H1 (cell line): ENCODE measurements at regions not wholly inside any gene's neighbourhood (a gene's known extent, or its start where the extent isn't known, plus 50 kb on each side); places are given as distances from the start of the nearest gene placed in this dataset.

Experiments used
- CTCF ChIA-PET: fragments of 300-600 bp; sonication (Branson Sonifier 250); formaldehyde crosslinking; loops from one replicate; lab custom pipeline; 2021; ENCODE audit not compliant: partially characterized antibody; lab: Charles Lee
- POLR2A ChIA-PET: fragments of 300-600 bp; sonication (Branson Sonifier 250); formaldehyde crosslinking; loops from one replicate; lab custom pipeline; 2021; ENCODE audit warnings: inconsistent platforms; ENCODE audit not compliant: partially characterized antibody; lab: Charles Lee
- DNase-seq, 2 experiments: peaks; one replicate each; pipeline versions ENCODE4 v3.0.0 to v3.0.0-alpha.2; 2010 to 2022; ENCODE audit warnings: low spot score in 2 of 2, low read depth in 1 of 2, mixed read lengths in 1 of 2
- FAIRE-seq: peaks from 2 replicates; lab custom pipeline; 2011; peaks lifted over from hg19 to GRCh38; lab: Jason Lieb, UNC
- H2AFZ ChIP-seq: 2 replicates; pipeline ENCODE4 v1.8.1; 2012; ENCODE audit warnings: low read length, inconsistent platforms
- H2AK5ac ChIP-seq: 2 replicates; pipeline ENCODE4 v1.6.1; 2013; ENCODE audit warnings: low read depth, low read length
- H2BK120ac ChIP-seq: replicated peaks from 2 replicates; pipeline ENCODE3; 2013; ENCODE audit warnings: low read depth, low read length, inconsistent platforms
- H2BK12ac ChIP-seq: 2 replicates; pipeline ENCODE4 v1.6.1; 2013; ENCODE audit warnings: low read depth, low read length
- H2BK15ac ChIP-seq: 2 replicates; pipeline ENCODE4 v1.6.1; 2013; ENCODE audit warnings: low read length
- H2BK20ac ChIP-seq: 2 replicates; pipeline ENCODE4 v1.6.1; 2013; ENCODE audit warnings: low read length
- H2BK5ac ChIP-seq: 2 replicates; pipeline ENCODE4 v1.6.1; 2013; ENCODE audit warnings: low read depth, low read length
- H3K14ac ChIP-seq: 2 replicates; pipeline ENCODE4 v1.6.1; 2013; ENCODE audit warnings: inconsistent platforms; ENCODE audit not compliant: insufficient read length
- H3K18ac ChIP-seq: 2 replicates; pipeline ENCODE4 v1.6.1; 2013; ENCODE audit warnings: low read length; ENCODE audit errors: extremely low read depth
- H3K23ac ChIP-seq: 2 replicates; pipeline ENCODE4 v1.6.1; 2013; ENCODE audit warnings: inconsistent platforms; ENCODE audit not compliant: insufficient read length
- H3K23me2 ChIP-seq: 2 replicates; pipeline ENCODE4 v1.6.1; 2013; ENCODE audit warnings: low read depth, low read length
- H3K27ac ChIP-seq: 2 replicates; pipeline ENCODE4 v1.6.1; 2011; ENCODE audit warnings: low read depth, low read length, inconsistent platforms
- H3K27me3 ChIP-seq, 4 experiments: replicated peaks in 1 of 4; 1 replicate in 1 of 4; 2 replicates in 3 of 4; pipeline versions ENCODE4 v1.6.1 to v1.8.1; 2011 to 2013; ENCODE audit warnings: low read length in 3 of 4, mild to moderate bottlenecking in 3 of 4, inconsistent platforms in 2 of 4, mixed read lengths in 2 of 4, moderate library complexity in 1 of 4; ENCODE audit not compliant: control insufficient read depth in 3 of 4, insufficient read depth in 3 of 4; ENCODE audit errors: extremely low read depth in 1 of 4
- H3K36me3 ChIP-seq, 4 experiments: 2 replicates each; pipeline versions ENCODE4 v1.6.1 to v1.8.1; 2011 to 2013; ENCODE audit warnings: mild to moderate bottlenecking in 4 of 4, low read length in 3 of 4, moderate library complexity in 2 of 4, control low read depth in 1 of 4, inconsistent platforms in 1 of 4; ENCODE audit not compliant: insufficient read depth in 4 of 4, control insufficient read depth in 2 of 4
- H3K4ac ChIP-seq: replicated peaks from 2 replicates; pipeline ENCODE3; 2013; ENCODE audit warnings: low read length, low read depth, mixed read lengths, inconsistent platforms; ENCODE audit not compliant: insufficient read length
- H3K4me1 ChIP-seq, 4 experiments: replicated peaks in 1 of 4; 1 replicate in 1 of 4; 2 replicates in 3 of 4; pipeline versions ENCODE4 v1.6.1 to v1.8.1; 2011 to 2013; ENCODE audit warnings: low read length in 3 of 4, inconsistent platforms in 2 of 4, mixed read lengths in 1 of 4; ENCODE audit not compliant: insufficient read depth in 4 of 4, control insufficient read depth in 3 of 4
- H3K4me2 ChIP-seq, 2 experiments: 2 replicates each; pipeline versions ENCODE4 v1.6.1 to v1.8.1; 2011 to 2013; ENCODE audit warnings: low read depth in 2 of 2, low read length in 2 of 2, control low read depth in 1 of 2, inconsistent platforms in 1 of 2, mild to moderate bottlenecking in 1 of 2; ENCODE audit not compliant: insufficient read depth in 1 of 2
- H3K4me3 ChIP-seq, 4 experiments: fragments of 200-600, 300-600 bp in 1 of 4; sonication (generic), shearing (Covaris generic), sonication (Bioruptor Twin) in 1 of 4; 2 replicates each; pipeline versions ENCODE4 v1.5.1 to v1.8.1; 2011 to 2016; ENCODE audit warnings: low read length in 4 of 4, low read depth in 3 of 4, control low read depth in 2 of 4, inconsistent platforms in 2 of 4, mild to moderate bottlenecking in 2 of 4, mixed read lengths in 1 of 4, moderate library complexity in 1 of 4; ENCODE audit not compliant: insufficient read depth in 2 of 4; ENCODE audit errors: extremely low read depth in 1 of 4
- H3K56ac ChIP-seq: replicated peaks from 2 replicates; pipeline ENCODE3; 2013; ENCODE audit warnings: low read depth, mild to moderate bottlenecking, mixed read lengths, low read length, inconsistent platforms; ENCODE audit not compliant: insufficient read length
- H3K79me1 ChIP-seq: 2 replicates; pipeline ENCODE4 v1.6.1; 2013; ENCODE audit warnings: low read depth, low read length, control low read depth
- H3K79me2 ChIP-seq, 2 experiments: 2 replicates each; pipeline versions ENCODE4 v1.6.1 to v1.8.1; 2012 to 2013; ENCODE audit warnings: low read length in 2 of 2, mild to moderate bottlenecking in 2 of 2, inconsistent platforms in 1 of 2; ENCODE audit not compliant: insufficient read depth in 2 of 2, control insufficient read depth in 1 of 2
- H3K9ac ChIP-seq, 4 experiments: replicated peaks in 1 of 4; 1 replicate in 1 of 4; 2 replicates in 3 of 4; pipeline versions ENCODE4 v1.6.1 to v1.8.1; 2011 to 2013; ENCODE audit warnings: low read depth in 3 of 4, low read length in 3 of 4, control low read depth in 2 of 4, mild to moderate bottlenecking in 2 of 4, moderate library complexity in 2 of 4, inconsistent platforms in 1 of 4; ENCODE audit errors: extremely low read depth in 1 of 4
- H3K9me3 ChIP-seq, 2 experiments: 2 replicates each; pipeline versions ENCODE4 v1.6.1 to v1.8.1; 2012 to 2013; ENCODE audit warnings: mild to moderate bottlenecking in 2 of 2, moderate library complexity in 2 of 2, control low read depth in 1 of 2, inconsistent platforms in 1 of 2, low read depth in 1 of 2, low read length in 1 of 2, mixed read lengths in 1 of 2; ENCODE audit not compliant: insufficient read depth in 2 of 2
- H4K20me1 ChIP-seq, 2 experiments: replicated peaks in 1 of 2; 2 replicates each; pipeline versions ENCODE3 to v1.8.1; 2011 to 2013; ENCODE audit warnings: inconsistent platforms in 2 of 2, low read length in 2 of 2, mild to moderate bottlenecking in 1 of 2; ENCODE audit not compliant: insufficient read depth in 2 of 2, control insufficient read depth in 1 of 2
- H4K5ac ChIP-seq: 2 replicates; pipeline ENCODE4 v1.6.1; 2013; ENCODE audit warnings: low read length, low read depth, mixed read lengths, inconsistent platforms; ENCODE audit not compliant: insufficient read length
- H4K8ac ChIP-seq: 2 replicates; pipeline ENCODE4 v1.8.0; 2013; ENCODE audit warnings: mild to moderate bottlenecking, moderate library complexity, low read length, inconsistent platforms; ENCODE audit not compliant: insufficient read depth; ENCODE audit errors: extremely low read depth
- H4K91ac ChIP-seq: replicated peaks from 2 replicates; pipeline ENCODE3; 2013; ENCODE audit warnings: low read length, mixed read lengths, inconsistent platforms; ENCODE audit not compliant: insufficient read length
- CHD1 ChIP-seq: IDR thresholded peaks from 2 replicates; pipeline ENCODE4 v1.6.1; 2012; ENCODE audit warnings: low read depth, low read length, improper control_type of control experiment
- EZH2 ChIP-seq: fragments of 200-600 bp; sonication (generic); IDR thresholded peaks from 2 replicates; pipeline ENCODE4 v1.7.1; 2012; ENCODE audit warnings: low read depth, mild to moderate bottlenecking, moderate library complexity, low read length, inconsistent platforms; ENCODE audit not compliant: severe bottlenecking
- MAFK ChIP-seq: IDR thresholded peaks from 2 replicates; pipeline ENCODE4 v1.6.1; 2012; ENCODE audit warnings: low read depth, mild to moderate bottlenecking, improper control_type of control experiment, low read length
- MAX ChIP-seq: IDR thresholded peaks from 2 replicates; pipeline ENCODE4 v1.6.1; 2012; ENCODE audit warnings: inconsistent platforms
- RFX5 ChIP-seq: IDR thresholded peaks from 2 replicates; pipeline ENCODE4 v1.6.1; 2011; ENCODE audit warnings: low read depth, low read length, improper control_type of control experiment, borderline replicate concordance
- RNF2 ChIP-seq: fragments of 200-900, 300-1000 bp; sonication (generic); IDR thresholded peaks from 2 replicates; pipeline ENCODE4 v1.7.1; 2016; ENCODE audit warnings: borderline replicate concordance, low read depth, mild to moderate bottlenecking, antibody characterized with exemption, low read length; ENCODE audit not compliant: poor library complexity, severe bottlenecking; ENCODE audit errors: missing control alignments
- SP2 ChIP-seq: IDR thresholded peaks from 2 replicates; pipeline ENCODE4 v1.6.1; 2012; ENCODE audit warnings: mild to moderate bottlenecking, low read length, inconsistent platforms
- WGBS, 2 experiments: shearing (Covaris generic) in 1 of 2; methylation state at CpG; one replicate each; pipeline versions ENCODE4 v1.1.6 to v1.1.7; 2013 to 2015; ENCODE audit warnings: low lambda C conversion rate in 2 of 2, mixed read lengths in 2 of 2, inconsistent platforms in 1 of 2, low coverage in 1 of 2, missing lambda C conversion rate in 1 of 2; ENCODE audit not compliant: insufficient replicate concordance in 2 of 2, insufficient coverage in 1 of 2, insufficient read length in 1 of 2; ENCODE audit errors: extremely low coverage in 1 of 2, missing lambda C conversion rate in 1 of 2; 5-methylcytosine and 5-hydroxymethylcytosine counted together

- TF ChIP-seq SP2 (no peak), MAFK (no peak), RNF2 (no peak), MAX (no peak), RFX5 (no peak), CHD1 (no peak), EZH2 (no peak)
- no peak for FAIRE-seq
Observed at GRCh38 chr7:8353991-8354390, 79.4 kb upstream of the NXPH1 start.

More at GRCh38 chr7:8353991-8354390, 79.4 kb upstream of the NXPH1 start:
- H4K5ac ChIP-seq = no peak overlapping the region
- H2AK5ac ChIP-seq = no peak overlapping the region
- ChIA-PET CTCF (interaction anchor here (1.1 kb wide), 1 partner anchor 77 kb away, joined by 3 read pairs; no protein-coding TSS in a partner anchor), POLR2A (no interaction called here)
- H3K4me3 ChIP-seq = no peak overlapping the region
- H3K9ac ChIP-seq = no peak overlapping the region
- H3K56ac ChIP-seq = no peak overlapping the region
- peaks cover 3 to 4% of the 10 kb centered on the region in 2 experiments; a peak in 3 of 4 replicates for H3K9me3 ChIP-seq
- no peak overlapping the region for H4K8ac ChIP-seq
- H3K4me2 ChIP-seq = no peak overlapping the region
- no peak overlapping the region for H3K4ac ChIP-seq
- H3K27ac ChIP-seq = no peak overlapping the region
- no peak overlapping the region for H3K18ac ChIP-seq
- H4K20me1 ChIP-seq = no peaks in the 10 kb centered on the region
- H2BK12ac ChIP-seq = no peak overlapping the region
- H2BK5ac ChIP-seq = no peak overlapping the region
- H2BK120ac ChIP-seq = no peak overlapping the region
- H2AFZ ChIP-seq = no peak overlapping the region
- H3K14ac ChIP-seq = no peak overlapping the region
- no peak for DNase-seq
- no peaks in the 10 kb centered on the region for H3K23me2 ChIP-seq
- H4K91ac ChIP-seq = no peak overlapping the region
- no peaks in the 10 kb centered on the region for H3K4me1 ChIP-seq
- no peaks in the 10 kb centered on the region for H3K79me1 ChIP-seq
- H2BK20ac ChIP-seq = no peak overlapping the region
- H2BK15ac ChIP-seq = no peak overlapping the region
- WGBS, 2 experiments = 91% methylated on average over 2 of the region's 2 CpGs; no CpG with 5 or more reads in 1 of the 2 experiments
- no peaks in the 10 kb centered on the region for H3K27me3 ChIP-seq
- H3K36me3 ChIP-seq = peaks cover 0 to under 1% (median 0%) of the 10 kb centered on the region in 4 experiments; a peak in 2 of 8 replicates
- H3K79me2 ChIP-seq = no peaks in the 10 kb centered on the region
- no peak overlapping the region for H3K23ac ChIP-seq
